GM12892 (cell line): ENCODE measurements at regions not wholly inside any gene's neighbourhood (a gene's known extent, or its start where the extent isn't known, plus 50 kb on each side); places are given as distances from the start of the nearest gene placed in this dataset.

ENCODE experiments used
- POLR2A ChIP-seq: IDR thresholded peaks from 2 replicates; pipeline ENCODE4 v1.6.1; 2011; ENCODE audit warnings: low read depth, low read length, control low read depth
- POLR2AphosphoS5 ChIP-seq: IDR thresholded peaks from 2 replicates; pipeline ENCODE4 v1.6.1; 2011; ENCODE audit warnings: low read depth, low read length, control low read depth
- TAF1 ChIP-seq: IDR thresholded peaks from 2 replicates; pipeline ENCODE4 v1.6.1; 2011; ENCODE audit warnings: low read depth, mild to moderate bottlenecking, control low read depth, low read length, borderline replicate concordance

- TF ChIP-seq POLR2A, result no peak
- TF ChIP-seq POLR2AphosphoS5, result no peak
- TF ChIP-seq TAF1, result no peak
Observed at GRCh38 chr4:127327491-127327890, 305.3 kb upstream of the INTU start.
